ENCODE measurements at regions not wholly inside any gene's neighbourhood (a gene's known extent, or its start where the extent isn't known, plus 50 kb on each side); places are given as distances from the start of the nearest gene placed in this dataset.

DNA sequence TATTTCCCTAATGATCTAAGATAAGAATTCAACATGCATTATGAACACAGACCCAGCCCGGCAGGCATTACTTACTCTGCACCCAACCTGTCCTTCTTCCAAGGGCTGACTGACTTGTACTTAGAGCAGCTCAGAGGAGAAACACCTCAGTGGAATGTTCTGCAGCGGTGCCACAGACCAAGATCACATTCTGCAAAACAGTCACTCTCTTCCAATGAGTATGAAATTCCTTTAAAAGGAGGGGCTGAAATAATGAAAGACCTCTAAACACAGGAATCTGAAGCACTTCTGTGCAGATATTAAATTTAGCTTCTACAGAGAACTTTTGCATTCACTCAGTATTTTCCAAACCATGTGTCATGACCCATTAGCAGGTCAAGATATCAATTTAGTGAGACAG, 172.9 kb downstream of the ZDHHC21 start:
- no peak overlapping the region for H3K27ac ChIP-seq (ENCODE audit: low read depth, low read length)
- no peak overlapping the region for H3K4me3 ChIP-seq (ENCODE audit: low read length)
- intact Hi-C loops (cut with micrococcal nuclease): no loop called here
- Mint-ChIP-seq H3K36me3 (no peaks in the 10 kb centered on the region), H3K4me1 (no peaks in the 10 kb centered on the region), H3K9me3 (peaks cover 0 to 1% (median 0%) of the 10 kb centered on the region in 11 donors), H3K4me3 (no peak overlapping the region), H3K27ac (no peak overlapping the region), H3K27me3 (peaks cover 0 to 12% (median 0%) of the 10 kb centered on the region in 5 donors)
- no peaks in the 10 kb centered on the region for H3K27me3 ChIP-seq (ENCODE audit: control insufficient read depth in 2 of 2, insufficient read depth in 2 of 2, low read length in 2 of 2)
- POLR2A ChIA-PET: no interaction called here
- ATAC-seq (no peak), DNase-seq (no peak)
- H3K36me3 ChIP-seq (ENCODE audit: control insufficient read depth in 2 of 3, insufficient read depth in 3 of 3, low read length in 3 of 3): no peaks in the 10 kb centered on the region
- no peaks in the 10 kb centered on the region for H3K9me3 ChIP-seq (ENCODE audit: control insufficient read depth in 2 of 3, low read length in 3 of 3)
- H3K4me1 ChIP-seq (ENCODE audit: control insufficient read depth in 2 of 2, insufficient read depth in 2 of 2, low read length in 2 of 2): no peaks in the 10 kb centered on the region
- CTCF ChIA-PET: no interaction called here

DNA sequence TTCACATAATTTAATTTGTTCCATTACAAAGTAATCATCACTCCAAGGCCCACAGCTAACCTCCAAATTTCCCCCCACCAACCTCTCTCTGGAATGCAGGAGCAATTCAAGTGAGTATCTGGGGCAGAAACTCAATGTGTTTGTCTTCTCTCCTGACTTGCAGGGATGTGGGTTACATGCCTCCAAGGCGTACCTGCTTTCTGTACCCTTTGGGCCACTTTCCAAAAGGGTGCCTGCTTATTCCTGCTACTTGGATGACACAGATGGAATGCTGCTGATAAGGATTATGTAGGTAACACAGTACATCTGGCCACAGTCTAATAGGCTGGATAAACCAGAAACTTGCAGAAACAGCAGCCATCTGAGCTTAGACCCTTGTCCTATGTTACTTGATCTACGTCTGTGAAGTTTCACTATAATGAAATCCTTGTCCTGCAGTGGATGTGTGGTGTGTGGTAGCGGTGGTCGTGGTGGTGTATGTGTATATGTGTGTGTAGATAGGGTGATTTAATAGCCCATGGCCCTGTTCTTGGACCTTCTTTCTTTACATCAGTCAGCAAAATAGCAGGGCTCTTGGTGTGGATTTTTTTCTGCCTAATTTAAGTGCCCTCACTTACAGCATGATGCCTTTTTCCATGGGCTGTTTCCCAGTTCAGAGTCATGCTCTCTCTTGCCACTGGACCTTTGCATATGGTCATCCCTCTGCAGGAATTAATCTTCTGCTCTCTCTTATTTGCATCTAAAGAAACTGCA, 175.9 kb downstream of the ZDHHC21 start:
- intact Hi-C loops (cut with micrococcal nuclease): no loop called here
- Mint-ChIP-seq H3K27me3 (peaks cover 0 to 20% (median 0%) of the 10 kb centered on the region in 5 donors), H3K4me1 (no peaks in the 10 kb centered on the region), H3K27ac (no peak overlapping the region), H3K9me3 (peaks cover 0 to 3% (median 0%) of the 10 kb centered on the region in 11 donors), H3K36me3 (no peaks in the 10 kb centered on the region), H3K4me3 (no peak overlapping the region)
- H3K9me3 ChIP-seq (ENCODE audit: control insufficient read depth in 2 of 3, low read length in 3 of 3): no peaks in the 10 kb centered on the region
- ChIA-PET POLR2A (no interaction called here), CTCF (no interaction called here)
- no peak overlapping the region for H3K27ac ChIP-seq (ENCODE audit: low read depth, low read length)
- no peaks in the 10 kb centered on the region for H3K27me3 ChIP-seq (ENCODE audit: control insufficient read depth in 2 of 2, insufficient read depth in 2 of 2, low read length in 2 of 2)
- no peaks in the 10 kb centered on the region for H3K36me3 ChIP-seq (ENCODE audit: control insufficient read depth in 2 of 3, insufficient read depth in 3 of 3, low read length in 3 of 3)
- H3K4me3 ChIP-seq (ENCODE audit: low read length): no peak overlapping the region
- DNase-seq (no peak), ATAC-seq (no peak)
- no peaks in the 10 kb centered on the region for H3K4me1 ChIP-seq (ENCODE audit: control insufficient read depth in 2 of 2, insufficient read depth in 2 of 2, low read length in 2 of 2)

DNA sequence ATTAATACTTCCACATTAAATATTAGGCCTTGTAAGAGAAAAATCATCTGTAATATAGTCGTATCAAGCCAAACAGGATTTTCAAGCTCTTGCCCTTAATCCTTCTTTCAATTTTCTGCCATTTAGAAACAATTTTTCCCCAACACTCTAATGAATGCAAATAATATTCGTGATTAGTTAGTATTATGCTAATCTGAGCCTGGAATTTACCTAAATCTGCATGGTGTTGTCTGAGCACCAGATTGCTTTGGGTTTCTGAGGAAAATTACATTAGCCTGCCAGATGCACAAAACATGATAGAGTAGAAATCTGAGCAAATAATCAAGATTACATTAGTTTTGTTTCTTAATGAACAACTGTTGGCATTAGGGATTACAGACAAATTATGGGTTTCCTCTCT, 176.6 kb downstream of the ZDHHC21 start:
- DNase-seq (no peak), ATAC-seq (no peak)
- no peaks in the 10 kb centered on the region for H3K36me3 ChIP-seq (ENCODE audit: control insufficient read depth in 2 of 3, insufficient read depth in 3 of 3, low read length in 3 of 3)
- no peaks in the 10 kb centered on the region for H3K4me1 ChIP-seq (ENCODE audit: control insufficient read depth in 2 of 2, insufficient read depth in 2 of 2, low read length in 2 of 2)
- Mint-ChIP-seq H3K4me3 (no peak overlapping the region), H3K36me3 (no peaks in the 10 kb centered on the region), H3K9me3 (peaks cover 0 to 3% (median 0%) of the 10 kb centered on the region in 11 donors), H3K27ac (no peak overlapping the region), H3K4me1 (no peaks in the 10 kb centered on the region), H3K27me3 (peaks cover 0 to 20% (median 0%) of the 10 kb centered on the region in 5 donors)
- ChIA-PET CTCF (no interaction called here), POLR2A (no interaction called here)
- no peak overlapping the region for H3K27ac ChIP-seq (ENCODE audit: low read depth, low read length)
- H3K9me3 ChIP-seq (ENCODE audit: control insufficient read depth in 2 of 3, low read length in 3 of 3): no peaks in the 10 kb centered on the region
- intact Hi-C loops (cut with micrococcal nuclease): no loop called here
- no peaks in the 10 kb centered on the region for H3K27me3 ChIP-seq (ENCODE audit: control insufficient read depth in 2 of 2, insufficient read depth in 2 of 2, low read length in 2 of 2)
- H3K4me3 ChIP-seq (ENCODE audit: low read length): no peak overlapping the region

DNA sequence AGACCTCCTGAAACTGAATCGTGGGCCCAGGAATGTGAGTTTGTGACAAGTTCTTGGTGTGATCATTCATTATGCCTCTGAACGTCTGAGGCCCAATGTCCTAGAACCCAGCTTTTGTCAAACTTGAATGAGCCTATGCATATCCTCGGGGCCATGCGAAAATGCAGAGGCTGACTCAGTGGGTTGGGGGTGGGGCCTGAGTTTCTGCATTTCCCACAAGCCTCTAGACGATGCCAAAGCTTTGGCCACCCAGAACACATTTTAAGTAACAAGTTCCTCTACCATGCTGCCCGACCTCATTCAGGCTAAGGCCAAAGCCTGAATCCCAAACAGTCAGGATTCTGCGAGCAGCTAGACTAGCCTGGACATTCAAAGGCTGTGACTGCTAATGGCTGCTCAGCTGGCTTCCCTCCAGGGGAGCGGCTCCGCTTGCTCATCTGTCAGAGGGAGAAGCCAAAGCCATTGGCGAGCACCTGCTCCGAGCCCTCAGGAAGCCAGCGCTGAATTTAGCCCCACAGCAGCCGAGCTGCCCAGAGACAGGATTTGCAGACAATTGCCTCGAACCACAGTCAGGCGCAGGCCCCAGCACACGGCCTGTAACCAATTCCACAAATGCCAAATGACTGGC, 177.5 kb downstream of the ZDHHC21 start:
- Mint-ChIP-seq H3K27me3 (peaks cover 0 to 20% (median 0%) of the 10 kb centered on the region in 5 donors), H3K36me3 (no peaks in the 10 kb centered on the region), H3K4me3 (no peak overlapping the region), H3K4me1 (no peaks in the 10 kb centered on the region), H3K27ac (no peak overlapping the region), H3K9me3 (peaks cover 0 to 3% (median 0%) of the 10 kb centered on the region in 11 donors)
- intact Hi-C loops (cut with micrococcal nuclease): no loop called here
- Histone ChIP-seq H3K4me3 (ENCODE audit: low read length) (no peak overlapping the region), H3K36me3 (ENCODE audit: control insufficient read depth in 2 of 3, insufficient read depth in 3 of 3, low read length in 3 of 3) (no peaks in the 10 kb centered on the region), H3K27me3 (ENCODE audit: control insufficient read depth in 2 of 2, insufficient read depth in 2 of 2, low read length in 2 of 2) (no peaks in the 10 kb centered on the region), H3K27ac (ENCODE audit: low read depth, low read length) (no peak overlapping the region), H3K4me1 (ENCODE audit: control insufficient read depth in 2 of 2, insufficient read depth in 2 of 2, low read length in 2 of 2) (no peaks in the 10 kb centered on the region), H3K9me3 (ENCODE audit: control insufficient read depth in 2 of 3, low read length in 3 of 3) (no peaks in the 10 kb centered on the region)
- CTCF ChIA-PET: no interaction called here
- no peak for ATAC-seq
- POLR2A ChIA-PET: no interaction called here
- DNase-seq: no peak

DNA sequence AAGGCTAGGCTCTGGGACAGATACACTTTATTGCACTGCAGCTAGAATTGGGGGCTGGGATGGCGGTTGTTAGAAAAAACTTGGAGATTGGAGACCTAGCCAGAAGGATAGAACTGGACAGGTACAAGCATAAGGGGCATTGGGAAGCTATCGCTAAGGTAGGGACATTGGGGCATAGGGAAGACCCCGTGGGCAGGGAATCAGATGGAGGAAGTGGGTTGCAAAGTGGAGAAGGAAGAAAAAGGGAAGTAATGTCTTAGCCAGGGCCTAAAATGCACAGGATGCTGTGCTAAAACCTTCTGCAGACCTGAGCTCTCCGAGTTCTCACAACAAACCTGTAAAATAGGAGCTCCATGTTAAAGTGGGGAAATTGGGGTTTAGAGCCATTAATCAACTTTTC, 178.2 kb downstream of the ZDHHC21 start:
- H3K4me1 ChIP-seq (ENCODE audit: control insufficient read depth in 2 of 2, insufficient read depth in 2 of 2, low read length in 2 of 2): no peaks in the 10 kb centered on the region
- intact Hi-C loops (cut with micrococcal nuclease): no loop called here
- no peak for DNase-seq
- H3K4me3 Mint-ChIP-seq: no peak overlapping the region
- ChIA-PET POLR2A (no interaction called here), CTCF (no interaction called here)
- H3K9me3 ChIP-seq (ENCODE audit: control insufficient read depth in 2 of 3, low read length in 3 of 3): no peaks in the 10 kb centered on the region
- H3K27ac ChIP-seq (ENCODE audit: low read depth, low read length): no peak overlapping the region
- no peak overlapping the region for H3K27ac Mint-ChIP-seq
- H3K27me3 Mint-ChIP-seq: peaks cover 0 to 16% (median 0%) of the 10 kb centered on the region in 5 donors
- H3K4me3 ChIP-seq (ENCODE audit: low read length): no peak overlapping the region
- no peak for ATAC-seq
- H3K27me3 ChIP-seq (ENCODE audit: control insufficient read depth in 2 of 2, insufficient read depth in 2 of 2, low read length in 2 of 2): no peaks in the 10 kb centered on the region
- H3K36me3 Mint-ChIP-seq: no peaks in the 10 kb centered on the region
- H3K9me3 Mint-ChIP-seq: peaks cover 0 to 3% (median 0%) of the 10 kb centered on the region in 11 donors
- no peaks in the 10 kb centered on the region for H3K4me1 Mint-ChIP-seq
- H3K36me3 ChIP-seq (ENCODE audit: control insufficient read depth in 2 of 3, insufficient read depth in 3 of 3, low read length in 3 of 3): no peaks in the 10 kb centered on the region

DNA sequence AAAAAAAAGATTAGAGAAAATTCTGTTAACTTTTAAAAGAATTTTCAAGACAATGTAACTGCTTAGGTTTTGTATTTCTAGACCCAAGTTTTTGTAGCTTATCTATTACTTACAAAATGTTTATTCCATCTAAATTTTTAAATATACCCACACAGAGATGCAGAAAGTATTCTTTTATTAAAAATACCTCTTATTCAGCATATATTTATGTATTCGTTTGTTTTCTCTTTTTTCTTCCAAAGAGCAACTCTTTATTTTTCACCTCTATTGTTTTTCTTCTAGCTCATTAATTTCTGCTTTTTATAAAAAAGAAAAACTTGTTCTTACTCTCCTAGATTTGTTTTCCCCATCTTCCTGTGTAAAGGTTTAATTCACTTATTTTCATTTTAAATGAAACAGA, 180.3 kb downstream of the ZDHHC21 start:
- no peak for ATAC-seq
- Histone ChIP-seq H3K27me3 (ENCODE audit: control insufficient read depth in 2 of 2, insufficient read depth in 2 of 2, low read length in 2 of 2) (no peaks in the 10 kb centered on the region), H3K4me3 (ENCODE audit: low read length) (no peak overlapping the region), H3K9me3 (ENCODE audit: control insufficient read depth in 2 of 3, low read length in 3 of 3) (no peaks in the 10 kb centered on the region), H3K36me3 (ENCODE audit: control insufficient read depth in 2 of 3, insufficient read depth in 3 of 3, low read length in 3 of 3) (no peaks in the 10 kb centered on the region), H3K4me1 (ENCODE audit: control insufficient read depth in 2 of 2, insufficient read depth in 2 of 2, low read length in 2 of 2) (no peaks in the 10 kb centered on the region), H3K27ac (ENCODE audit: low read depth, low read length) (no peak overlapping the region)
- POLR2A ChIA-PET: no interaction called here
- Mint-ChIP-seq H3K4me3 (no peak overlapping the region), H3K27me3 (peaks cover 0 to 16% (median 0%) of the 10 kb centered on the region in 5 donors), H3K36me3 (no peaks in the 10 kb centered on the region), H3K27ac (no peak overlapping the region), H3K4me1 (no peaks in the 10 kb centered on the region), H3K9me3 (peaks cover 0 to 3% (median 0%) of the 10 kb centered on the region in 11 donors)
- CTCF ChIA-PET: no interaction called here
- intact Hi-C loops (cut with micrococcal nuclease): no loop called here
- no peak for DNase-seq

DNA sequence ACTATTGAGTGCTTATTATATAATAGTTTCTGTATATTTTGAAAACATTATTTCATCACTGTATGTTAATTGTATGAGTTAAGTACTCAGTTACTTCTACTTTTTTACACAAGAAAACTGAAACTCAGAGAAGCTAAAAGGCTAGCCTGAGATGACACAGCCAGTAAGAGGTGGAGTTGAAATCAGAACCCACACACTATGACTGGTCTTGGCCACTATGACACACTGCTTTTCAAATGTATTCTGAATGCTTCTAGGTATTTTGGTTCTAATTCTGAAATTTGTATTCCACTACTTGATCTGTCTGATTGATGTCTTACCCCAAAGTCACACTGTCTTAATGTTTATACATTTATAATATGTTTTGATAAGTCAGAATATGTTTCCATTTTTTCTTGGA, 181.8 kb downstream of the ZDHHC21 start:
- ATAC-seq (no peak), DNase-seq (no peak)
- H3K4me3 Mint-ChIP-seq: no peak overlapping the region
- H3K9me3 Mint-ChIP-seq: peaks cover 0 to 3% (median 0%) of the 10 kb centered on the region in 11 donors
- no peaks in the 10 kb centered on the region for H3K4me1 Mint-ChIP-seq
- Histone ChIP-seq H3K4me1 (ENCODE audit: control insufficient read depth in 2 of 2, insufficient read depth in 2 of 2, low read length in 2 of 2) (no peaks in the 10 kb centered on the region), H3K9me3 (ENCODE audit: control insufficient read depth in 2 of 3, low read length in 3 of 3) (no peaks in the 10 kb centered on the region), H3K27me3 (ENCODE audit: control insufficient read depth in 2 of 2, insufficient read depth in 2 of 2, low read length in 2 of 2) (no peaks in the 10 kb centered on the region), H3K4me3 (ENCODE audit: low read length) (no peak overlapping the region), H3K36me3 (ENCODE audit: control insufficient read depth in 2 of 3, insufficient read depth in 3 of 3, low read length in 3 of 3) (no peaks in the 10 kb centered on the region), H3K27ac (ENCODE audit: low read depth, low read length) (no peak overlapping the region)
- intact Hi-C loops (cut with micrococcal nuclease): no loop called here
- peaks cover 0 to 23% (median 3%) of the 10 kb centered on the region in 5 donors for H3K27me3 Mint-ChIP-seq
- CTCF ChIA-PET: no interaction called here
- POLR2A ChIA-PET: no interaction called here
- H3K27ac Mint-ChIP-seq: no peak overlapping the region
- H3K36me3 Mint-ChIP-seq: no peaks in the 10 kb centered on the region
